ENCODE measurements at regions not wholly inside any gene's neighbourhood (a gene's known extent, or its start where the extent isn't known, plus 50 kb on each side); places are given as distances from the start of the nearest gene placed in this dataset.

GRCh38 chr2:120477198-120477597, 131.3 kb downstream of the INHBB start:
- H3K36me3 ChIP-seq (ENCODE audit: insufficient read depth, low read length): no peaks in the 10 kb centered on the region
- no peaks in the 10 kb centered on the region for H4K20me1 ChIP-seq (ENCODE audit: insufficient read depth, low read depth, low read length)
- H3K27ac ChIP-seq (ENCODE audit: low read length): no peak overlapping the region
- DNase-seq: no peak
- no peaks in the 10 kb centered on the region for H3K27me3 ChIP-seq (ENCODE audit: low read length)
- no peak overlapping the region for H3K4me3 ChIP-seq (ENCODE audit: low read length)
- no peaks in the 10 kb centered on the region for H3K9me2 ChIP-seq (replicated peaks; ENCODE audit: insufficient read depth, low read length)
- H2AFZ ChIP-seq (ENCODE audit: low read length): no peak overlapping the region
- H3K9me3 ChIP-seq (ENCODE audit: low read length): no peaks in the 10 kb centered on the region
- no peaks in the 10 kb centered on the region for H3K4me1 ChIP-seq (ENCODE audit: low read length)
- H3K9ac ChIP-seq (ENCODE audit: low read length): no peak overlapping the region
- no peak overlapping the region for H3K4me2 ChIP-seq (ENCODE audit: low read depth, low read length, poor library complexity, severe bottlenecking)
- no peaks in the 10 kb centered on the region for H3K79me2 ChIP-seq (ENCODE audit: low read length)

GRCh38 chr2:120477831-120478481, 132.0 kb downstream of the INHBB start:
- Histone ChIP-seq H3K9ac (ENCODE audit: low read length) (no peak overlapping the region), H2AFZ (ENCODE audit: low read length) (no peak overlapping the region), H3K36me3 (ENCODE audit: insufficient read depth, low read length) (no peaks in the 10 kb centered on the region), H4K20me1 (ENCODE audit: insufficient read depth, low read depth, low read length) (no peaks in the 10 kb centered on the region), H3K9me2 (replicated peaks; ENCODE audit: insufficient read depth, low read length) (no peaks in the 10 kb centered on the region), H3K4me2 (ENCODE audit: low read depth, low read length, poor library complexity, severe bottlenecking) (no peak overlapping the region), H3K4me3 (ENCODE audit: low read length) (no peak overlapping the region), H3K27ac (ENCODE audit: low read length) (no peak overlapping the region), H3K4me1 (ENCODE audit: low read length) (no peaks in the 10 kb centered on the region), H3K27me3 (ENCODE audit: low read length) (no peaks in the 10 kb centered on the region), H3K9me3 (ENCODE audit: low read length) (no peaks in the 10 kb centered on the region), H3K79me2 (ENCODE audit: low read length) (no peaks in the 10 kb centered on the region)
- no peak for DNase-seq

GRCh38 chr2:120480346-120480902, 134.5 kb downstream of the INHBB start:
- no peak overlapping the region for H2AFZ ChIP-seq (ENCODE audit: low read length)
- H3K9me2 ChIP-seq (replicated peaks; ENCODE audit: insufficient read depth, low read length): no peaks in the 10 kb centered on the region
- H4K20me1 ChIP-seq (ENCODE audit: insufficient read depth, low read depth, low read length): no peaks in the 10 kb centered on the region
- H3K4me1 ChIP-seq (ENCODE audit: low read length): no peaks in the 10 kb centered on the region
- no peak for DNase-seq
- no peak overlapping the region for H3K9ac ChIP-seq (ENCODE audit: low read length)
- H3K27me3 ChIP-seq (ENCODE audit: low read length): no peaks in the 10 kb centered on the region
- H3K4me2 ChIP-seq (ENCODE audit: low read depth, low read length, poor library complexity, severe bottlenecking): no peak overlapping the region
- no peak overlapping the region for H3K4me3 ChIP-seq (ENCODE audit: low read length)
- no peaks in the 10 kb centered on the region for H3K79me2 ChIP-seq (ENCODE audit: low read length)
- no peaks in the 10 kb centered on the region for H3K36me3 ChIP-seq (ENCODE audit: insufficient read depth, low read length)
- no peaks in the 10 kb centered on the region for H3K9me3 ChIP-seq (ENCODE audit: low read length)
- no peak overlapping the region for H3K27ac ChIP-seq (ENCODE audit: low read length)

GRCh38 chr2:120480903-120481445, 135.0 kb downstream of the INHBB start:
- no peak overlapping the region for H2AFZ ChIP-seq (ENCODE audit: low read length)
- no peaks in the 10 kb centered on the region for H4K20me1 ChIP-seq (ENCODE audit: insufficient read depth, low read depth, low read length)
- H3K9ac ChIP-seq (ENCODE audit: low read length): no peak overlapping the region
- no peaks in the 10 kb centered on the region for H3K4me1 ChIP-seq (ENCODE audit: low read length)
- H3K27ac ChIP-seq (ENCODE audit: low read length): no peak overlapping the region
- H3K79me2 ChIP-seq (ENCODE audit: low read length): no peaks in the 10 kb centered on the region
- H3K27me3 ChIP-seq (ENCODE audit: low read length): no peaks in the 10 kb centered on the region
- H3K4me3 ChIP-seq (ENCODE audit: low read length): no peak overlapping the region
- no peaks in the 10 kb centered on the region for H3K9me3 ChIP-seq (ENCODE audit: low read length)
- H3K9me2 ChIP-seq (replicated peaks; ENCODE audit: insufficient read depth, low read length): no peaks in the 10 kb centered on the region
- DNase-seq: no peak
- no peak overlapping the region for H3K4me2 ChIP-seq (ENCODE audit: low read depth, low read length, poor library complexity, severe bottlenecking)
- no peaks in the 10 kb centered on the region for H3K36me3 ChIP-seq (ENCODE audit: insufficient read depth, low read length)

- H3K27me3 ChIP-seq (ENCODE audit: low read length): no peaks in the 10 kb centered on the region
- H4K20me1 ChIP-seq (ENCODE audit: insufficient read depth, low read depth, low read length): no peaks in the 10 kb centered on the region
- H3K79me2 ChIP-seq (ENCODE audit: low read length): no peaks in the 10 kb centered on the region
- DNase-seq: no peak
- no peak overlapping the region for H3K4me2 ChIP-seq (ENCODE audit: low read depth, low read length, poor library complexity, severe bottlenecking)
- no peak overlapping the region for H3K9ac ChIP-seq (ENCODE audit: low read length)
- H3K4me1 ChIP-seq (ENCODE audit: low read length): no peaks in the 10 kb centered on the region
- H3K4me3 ChIP-seq (ENCODE audit: low read length): no peak overlapping the region
- H2AFZ ChIP-seq (ENCODE audit: low read length): no peak overlapping the region
- no peaks in the 10 kb centered on the region for H3K9me3 ChIP-seq (ENCODE audit: low read length)
- no peak overlapping the region for H3K27ac ChIP-seq (ENCODE audit: low read length)
- no peaks in the 10 kb centered on the region for H3K36me3 ChIP-seq (ENCODE audit: insufficient read depth, low read length)
- no peaks in the 10 kb centered on the region for H3K9me2 ChIP-seq (replicated peaks; ENCODE audit: insufficient read depth, low read length)
Observed at GRCh38 chr2:120481446-120482194, 135.7 kb downstream of the INHBB start.

GRCh38 chr2:120482334-120482733, 136.4 kb downstream of the INHBB start:
- Histone ChIP-seq H3K4me2 (ENCODE audit: low read depth, low read length, poor library complexity, severe bottlenecking) (no peak overlapping the region), H3K36me3 (ENCODE audit: insufficient read depth, low read length) (no peaks in the 10 kb centered on the region), H2AFZ (ENCODE audit: low read length) (no peak overlapping the region), H3K9me2 (replicated peaks; ENCODE audit: insufficient read depth, low read length) (no peaks in the 10 kb centered on the region), H4K20me1 (ENCODE audit: insufficient read depth, low read depth, low read length) (no peaks in the 10 kb centered on the region), H3K27ac (ENCODE audit: low read length) (no peak overlapping the region), H3K27me3 (ENCODE audit: low read length) (no peaks in the 10 kb centered on the region), H3K4me1 (ENCODE audit: low read length) (no peaks in the 10 kb centered on the region), H3K4me3 (ENCODE audit: low read length) (no peak overlapping the region), H3K9ac (ENCODE audit: low read length) (no peak overlapping the region), H3K9me3 (ENCODE audit: low read length) (no peaks in the 10 kb centered on the region), H3K79me2 (ENCODE audit: low read length) (no peaks in the 10 kb centered on the region)
- no peak for DNase-seq

- H3K27me3 ChIP-seq (ENCODE audit: low read length): no peaks in the 10 kb centered on the region
- H3K4me3 ChIP-seq (ENCODE audit: low read length): no peak overlapping the region
- no peak overlapping the region for H3K9ac ChIP-seq (ENCODE audit: low read length)
- H3K36me3 ChIP-seq (ENCODE audit: insufficient read depth, low read length): no peaks in the 10 kb centered on the region
- no peaks in the 10 kb centered on the region for H3K79me2 ChIP-seq (ENCODE audit: low read length)
- no peak overlapping the region for H2AFZ ChIP-seq (ENCODE audit: low read length)
- no peak overlapping the region for H3K4me2 ChIP-seq (ENCODE audit: low read depth, low read length, poor library complexity, severe bottlenecking)
- no peaks in the 10 kb centered on the region for H3K9me3 ChIP-seq (ENCODE audit: low read length)
- DNase-seq: no peak
- no peaks in the 10 kb centered on the region for H3K4me1 ChIP-seq (ENCODE audit: low read length)
- H4K20me1 ChIP-seq (ENCODE audit: insufficient read depth, low read depth, low read length): no peaks in the 10 kb centered on the region
- no peak overlapping the region for H3K27ac ChIP-seq (ENCODE audit: low read length)
- no peaks in the 10 kb centered on the region for H3K9me2 ChIP-seq (replicated peaks; ENCODE audit: insufficient read depth, low read length)
Observed at GRCh38 chr2:120483355-120483754, 137.4 kb downstream of the INHBB start.

GRCh38 chr2:120485096-120485495, 139.2 kb downstream of the INHBB start:
- no peaks in the 10 kb centered on the region for H3K4me1 ChIP-seq (ENCODE audit: low read length)
- H3K4me3 ChIP-seq (ENCODE audit: low read length): no peak overlapping the region
- H3K27ac ChIP-seq (ENCODE audit: low read length): no peak overlapping the region
- no peaks in the 10 kb centered on the region for H4K20me1 ChIP-seq (ENCODE audit: insufficient read depth, low read depth, low read length)
- DNase-seq: no peak
- H3K9me2 ChIP-seq (replicated peaks; ENCODE audit: insufficient read depth, low read length): no peaks in the 10 kb centered on the region
- H2AFZ ChIP-seq (ENCODE audit: low read length): no peak overlapping the region
- no peaks in the 10 kb centered on the region for H3K27me3 ChIP-seq (ENCODE audit: low read length)
- no peak overlapping the region for H3K9ac ChIP-seq (ENCODE audit: low read length)
- no peaks in the 10 kb centered on the region for H3K9me3 ChIP-seq (ENCODE audit: low read length)
- H3K36me3 ChIP-seq (ENCODE audit: insufficient read depth, low read length): no peaks in the 10 kb centered on the region
- H3K4me2 ChIP-seq (ENCODE audit: low read depth, low read length, poor library complexity, severe bottlenecking): no peak overlapping the region
- H3K79me2 ChIP-seq (ENCODE audit: low read length): no peaks in the 10 kb centered on the region

Data from Karpas-422 (cell line).